ENCODE measurements at regions not wholly inside any gene's neighbourhood (a gene's known extent, or its start where the extent isn't known, plus 50 kb on each side); places are given as distances from the start of the nearest gene placed in this dataset.

- DNase-seq: no peak
These were observed 224.4 kb downstream of the TENT4A start for GRCh38 chr5:6937677-6938076.

- no peak for DNase-seq
These were observed 228.4 kb downstream of the TENT4A start for GRCh38 chr5:6941631-6942030.

- no peak for DNase-seq
These were observed 230.2 kb downstream of the TENT4A start for GRCh38 chr5:6943197-6944112.

- no peak for DNase-seq
These were observed 235.3 kb downstream of the TENT4A start for GRCh38 chr5:6948562-6948961.

- no peak for DNase-seq
These were observed 236.0 kb downstream of the TENT4A start for GRCh38 chr5:6949230-6949629.

GRCh38 chr5:6950250-6950649, 237.0 kb downstream of the TENT4A start:
- DNase-seq: peak; percentile 14

GRCh38 chr5:6950860-6951259, 237.6 kb downstream of the TENT4A start:
- no peak for DNase-seq

- DNase-seq: no peak
These were observed 247.9 kb downstream of the TENT4A start for GRCh38 chr5:6961123-6961522.

- DNase-seq: no peak
These were observed 248.8 kb downstream of the TENT4A start for GRCh38 chr5:6961837-6962635.

- no peak for DNase-seq
These were observed 263.7 kb downstream of the TENT4A start for GRCh38 chr5:6976971-6977370.

- no peak for DNase-seq
These were observed 265.8 kb downstream of the TENT4A start for GRCh38 chr5:6979061-6979460.

GRCh38 chr5:6989230-6989629, 276.0 kb downstream of the TENT4A start:
- no peak for DNase-seq

GRCh38 chr5:6994097-6994496, 280.9 kb downstream of the TENT4A start:
- DNase-seq: no peak

GRCh38 chr5:6995115-6995514, 281.9 kb downstream of the TENT4A start:
- no peak for DNase-seq

- no peak for DNase-seq
These were observed 287.1 kb downstream of the TENT4A start for GRCh38 chr5:7000310-7000709.

GRCh38 chr5:7010591-7010990, 297.4 kb downstream of the TENT4A start:
- DNase-seq: no peak

- no peak for DNase-seq
These were observed 298.8 kb downstream of the TENT4A start for GRCh38 chr5:7012057-7012456.

- no peak for DNase-seq
These were observed 301.4 kb downstream of the TENT4A start for GRCh38 chr5:7014611-7015010.

GRCh38 chr5:7015586-7016256, 302.5 kb downstream of the TENT4A start:
- no peak for DNase-seq

GRCh38 chr5:7016999-7017747, 303.9 kb downstream of the TENT4A start:
- no peak for DNase-seq

- no peak for DNase-seq
These were observed 305.0 kb downstream of the TENT4A start for GRCh38 chr5:7018198-7018597.

GRCh38 chr5:7018601-7019000, 305.4 kb downstream of the TENT4A start:
- no peak for DNase-seq

Data from stimulated activated CD4-positive, alpha-beta T cell treated with anti-CD3 and anti-CD28 coated beads, Interleukin-15, amount 100 ng/mL, for 24 hours (primary cell).